OCI-LY1 (cell line): ENCODE measurements at regions not wholly inside any gene's neighbourhood (a gene's known extent, or its start where the extent isn't known, plus 50 kb on each side); places are given as distances from the start of the nearest gene placed in this dataset.

Experiments
- CTCF ChIP-seq: fragments of 200-600 bp; sonication (generic), shearing (Covaris generic); IDR thresholded peaks from 2 replicates; pipeline ENCODE4 v1.5.1; 2017; ENCODE audit warnings: mild to moderate bottlenecking, antibody characterized with exemption, low read length, moderate library complexity, mixed read lengths
- EZH2 ChIP-seq: fragments of 200-600 bp; sonication (generic), shearing (Covaris generic); IDR thresholded peaks from 2 replicates; pipeline ENCODE4 v1.8.0; 2017; ENCODE audit warnings: borderline replicate concordance, mixed run types, mild to moderate bottlenecking, antibody characterized with exemption, low read length, moderate library complexity, mixed read lengths

GRCh38 chr5:82384034-82384750 lies 106.0 kb upstream of the RPS23 start:
- TF ChIP-seq CTCF, result no peak
- no peak for TF ChIP-seq EZH2
